GM23338 (cell line): ENCODE measurements at regions not wholly inside any gene's neighbourhood (a gene's known extent, or its start where the extent isn't known, plus 50 kb on each side); places are given as distances from the start of the nearest gene placed in this dataset.
A peak's percentile ranks its signal among the peaks of the same experiment; 100 is the strongest.

Source experiments
- ATAC-seq: fragments of 200-7000 bp; cut with Tn5 transposase; 3 replicates; pipeline ENCODE4 v1.9.1; 2020
- DNase-seq: peaks from one replicate; pipeline ENCODE4 v3.0.0-alpha.2; 2015; ENCODE audit warnings: low spot score
- H2AFZ ChIP-seq: fragments of 200-600 bp; sonication (generic); 2 replicates; pipeline ENCODE4 v1.8.0; 2016; ENCODE audit warnings: antibody characterized with exemption, mild to moderate bottlenecking, moderate library complexity
- H3F3A ChIP-seq: fragments of 200-600 bp; sonication (generic); replicated peaks from 2 replicates; pipeline ENCODE4 v1.8.0; 2017; ENCODE audit warnings: antibody characterized with exemption, mixed run types, low read depth
- H3K27ac ChIP-seq: fragments of 200-600 bp; sonication (generic); 2 replicates; pipeline ENCODE4 v1.6.1; 2016; ENCODE audit warnings: low read depth
- H3K27me3 ChIP-seq: fragments of 200-600 bp; sonication (generic); 2 replicates; pipeline ENCODE4 v1.8.0; 2016; ENCODE audit warnings: mild to moderate bottlenecking, mixed run types, moderate library complexity; ENCODE audit not compliant: insufficient read depth
- H3K36me3 ChIP-seq: fragments of 200-600 bp; sonication (generic); 2 replicates; pipeline ENCODE4 v1.8.0; 2016; ENCODE audit warnings: mild to moderate bottlenecking; ENCODE audit not compliant: insufficient read depth
- H3K4me1 ChIP-seq: fragments of 200-600 bp; sonication (generic); 2 replicates; pipeline ENCODE4 v1.8.0; 2016; ENCODE audit warnings: mild to moderate bottlenecking, moderate library complexity; ENCODE audit not compliant: insufficient read depth
- H3K4me2 ChIP-seq: fragments of 200-600 bp; sonication (generic); 2 replicates; pipeline ENCODE4 v1.7.1; 2017; ENCODE audit warnings: mixed run types
- H3K4me3 ChIP-seq: fragments of 200-600 bp; sonication (generic); 2 replicates; pipeline ENCODE4 v1.6.1; 2016; ENCODE audit warnings: mixed run types
- H3K79me2 ChIP-seq: fragments of 200-600 bp; sonication (generic); replicated peaks from 2 replicates; pipeline ENCODE4 v1.8.0; 2017; ENCODE audit warnings: mild to moderate bottlenecking; ENCODE audit not compliant: insufficient read depth
- H3K9me2 ChIP-seq: fragments of 200-600 bp; sonication (generic); 2 replicates; pipeline ENCODE4 v1.8.0; 2017; ENCODE audit not compliant: insufficient read depth
- H4K20me1 ChIP-seq: fragments of 200-600 bp; sonication (generic); replicated peaks from 2 replicates; pipeline ENCODE4 v1.8.0; 2017; ENCODE audit warnings: mild to moderate bottlenecking; ENCODE audit not compliant: insufficient read depth
- H3K27ac Mint-ChIP-seq: 2 replicates; pipeline ENCODE4 v1.8.0; 2020; ENCODE audit warnings: inconsistent platforms, mild to moderate bottlenecking, moderate library complexity, mixed read lengths
- H3K27me3 Mint-ChIP-seq: 3 replicates; pipeline ENCODE4 v1.8.0; 2022; ENCODE audit warnings: low read depth, mild to moderate bottlenecking, moderate library complexity, mixed read lengths, inconsistent platforms; ENCODE audit not compliant: insufficient read depth, poor library complexity
- H3K36me3 Mint-ChIP-seq: 3 replicates; pipeline ENCODE4 v1.8.0; 2021; ENCODE audit warnings: low read depth, mild to moderate bottlenecking, inconsistent platforms, moderate library complexity, mixed read lengths
- H3K4me1 Mint-ChIP-seq: 3 replicates; pipeline ENCODE4 v1.8.0; 2020; ENCODE audit warnings: mild to moderate bottlenecking, inconsistent platforms, mixed read lengths
- H3K4me3 Mint-ChIP-seq: 3 replicates; pipeline ENCODE4 v1.8.0; 2021; ENCODE audit warnings: moderate library complexity, mild to moderate bottlenecking, inconsistent platforms, mixed read lengths
- H3K9me3 Mint-ChIP-seq: 3 replicates; pipeline ENCODE4 v1.8.0; 2020; ENCODE audit warnings: moderate library complexity, mild to moderate bottlenecking, inconsistent platforms, mixed read lengths
- CREB1 ChIP-seq: fragments of 250-450 bp; sonication (Bioruptor Pico); IDR thresholded peaks from 2 replicates; pipeline ENCODE4 v1.5.0; 2020; ENCODE audit warnings: low read depth, mild to moderate bottlenecking, moderate library complexity
- CTCF ChIP-seq, 2 experiments: fragments of 200-600 bp in 1 of 2; sonication (generic) in 1 of 2; conservative IDR thresholded peaks; 2 replicates each; pipeline versions ENCODE4 v1.5.1 to v1.6.1; 2016 to 2017; ENCODE audit warnings: antibody characterized with exemption in 2 of 2, low read depth in 2 of 2, mild to moderate bottlenecking in 2 of 2, moderate library complexity in 1 of 2
- EZH2 ChIP-seq: fragments of 200-600 bp; sonication (generic); IDR thresholded peaks from one replicate; pipeline ENCODE4 v1.8.0; 2017; ENCODE audit warnings: antibody characterized with exemption, mild to moderate bottlenecking, low read depth; ENCODE audit not compliant: unreplicated experiment
- EZH2phosphoT487 ChIP-seq: fragments of 200-600 bp; sonication (generic); IDR thresholded peaks from one replicate; pipeline ENCODE4 v1.8.1; 2018; ENCODE audit warnings: antibody characterized with exemption; ENCODE audit not compliant: unreplicated experiment
- JUNB ChIP-seq: IDR thresholded peaks from one replicate; pipeline ENCODE4 v1.6.1; 2016; ENCODE audit warnings: antibody characterized with exemption; ENCODE audit not compliant: unreplicated experiment
- NANOG ChIP-seq: IDR thresholded peaks from 2 replicates; pipeline ENCODE4 v1.6.1; 2016; ENCODE audit warnings: antibody characterized with exemption, borderline replicate concordance
- POLR2AphosphoS5 ChIP-seq: IDR thresholded peaks from 2 replicates; pipeline ENCODE4 v1.6.1; 2016; ENCODE audit warnings: antibody characterized with exemption, low read depth
- REST ChIP-seq: IDR thresholded peaks from one replicate; pipeline ENCODE4 v1.6.1; 2018; ENCODE audit warnings: antibody characterized with exemption; ENCODE audit not compliant: unreplicated experiment
- STAT1 ChIP-seq: IDR thresholded peaks from one replicate; pipeline ENCODE4 v1.6.1; 2016; ENCODE audit warnings: antibody characterized with exemption; ENCODE audit not compliant: unreplicated experiment
- ZNF114 ChIP-seq: fragments of 250-450 bp; sonication (Bioruptor Pico); IDR thresholded peaks from 2 replicates; pipeline ENCODE4 v1.5.0; 2020; ENCODE audit warnings: mild to moderate bottlenecking, moderate library complexity
- ZNF331 ChIP-seq: fragments of 250-450 bp; sonication (Bioruptor Pico); IDR thresholded peaks from 2 replicates; pipeline ENCODE4 v1.5.0; 2020; ENCODE audit warnings: low read depth, mild to moderate bottlenecking, moderate library complexity
- TF ChIP-seq, protein P1 (sequence below): IDR thresholded peaks from 2 replicates; pipeline ENCODE4 v1.6.1; 2016; ENCODE audit warnings: antibody characterized with exemption
- TF ChIP-seq, protein P2 (sequence below): fragments of 250-450 bp; sonication (Bioruptor Pico); IDR thresholded peaks from 2 replicates; pipeline ENCODE4 v1.5.0; 2020; ENCODE audit warnings: mild to moderate bottlenecking, moderate library complexity

DNA sequence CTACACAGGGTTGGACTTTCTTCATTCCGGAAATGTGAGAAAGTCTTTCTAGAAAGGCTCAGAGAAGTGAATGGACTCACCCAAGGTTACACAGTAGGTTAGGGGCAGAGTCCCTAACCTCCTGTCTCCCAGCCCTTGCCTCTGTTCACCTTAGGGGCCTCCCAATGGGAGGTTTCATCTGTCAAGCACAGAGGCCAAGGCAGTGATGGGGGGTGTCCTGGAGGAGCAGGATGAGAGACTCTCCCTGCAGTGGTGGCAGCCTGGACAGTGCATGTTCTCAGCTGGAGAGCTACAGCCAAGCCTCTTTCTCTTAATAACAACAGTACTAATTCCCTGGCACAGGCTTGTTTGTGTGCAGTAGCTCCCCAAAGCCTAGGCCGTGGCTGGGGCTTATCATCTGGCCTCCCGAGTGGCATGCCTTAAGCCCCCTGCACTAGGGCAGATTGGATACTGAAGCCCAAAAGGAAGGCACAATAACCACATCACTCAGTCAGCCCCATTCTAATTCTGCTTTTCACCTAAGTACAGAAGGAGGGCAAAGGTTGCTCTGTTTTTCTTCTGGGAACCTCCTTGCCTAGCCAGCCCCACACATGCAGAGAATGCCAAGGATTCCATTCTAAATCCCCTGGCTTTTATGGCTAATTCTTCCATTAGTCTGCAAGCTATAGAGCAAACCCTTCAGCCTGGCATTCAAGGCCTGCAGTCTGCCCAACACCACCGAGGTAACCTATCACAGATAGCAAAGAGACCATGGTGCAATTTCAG lies 50.2 kb upstream of the XPA start:
- Histone ChIP-seq H3K4me2 (no peak overlapping the region), H3K27ac (no peak overlapping the region)
- no peak; the same call in 2 of the 3 replicates for ATAC-seq

More for the DNA sequence above, 50.2 kb upstream of the XPA start:
- H3K36me3 ChIP-seq: no peaks in the 10 kb centered on the region
- H4K20me1 ChIP-seq: no peaks in the 10 kb centered on the region
- H3K4me3 ChIP-seq: no peak overlapping the region
- H3K27ac Mint-ChIP-seq: no peak overlapping the region
- H2AFZ ChIP-seq: no peak overlapping the region
- no peaks in the 10 kb centered on the region for H3K4me1 ChIP-seq
- 0 out of 2 replicates have a peak, but pooled peaks cover 3% of the 10 kb centered on the region for H3K9me2 ChIP-seq
- H3K27me3 Mint-ChIP-seq: peaks cover 8% of the 10 kb centered on the region
- H3K4me3 Mint-ChIP-seq: no peak overlapping the region
- TF ChIP-seq, protein P1, sequence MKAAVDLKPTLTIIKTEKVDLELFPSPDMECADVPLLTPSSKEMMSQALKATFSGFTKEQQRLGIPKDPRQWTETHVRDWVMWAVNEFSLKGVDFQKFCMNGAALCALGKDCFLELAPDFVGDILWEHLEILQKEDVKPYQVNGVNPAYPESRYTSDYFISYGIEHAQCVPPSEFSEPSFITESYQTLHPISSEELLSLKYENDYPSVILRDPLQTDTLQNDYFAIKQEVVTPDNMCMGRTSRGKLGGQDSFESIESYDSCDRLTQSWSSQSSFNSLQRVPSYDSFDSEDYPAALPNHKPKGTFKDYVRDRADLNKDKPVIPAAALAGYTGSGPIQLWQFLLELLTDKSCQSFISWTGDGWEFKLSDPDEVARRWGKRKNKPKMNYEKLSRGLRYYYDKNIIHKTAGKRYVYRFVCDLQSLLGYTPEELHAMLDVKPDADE: no peak
- no peak for TF ChIP-seq CTCF (conservative IDR thresholded peaks at IDR 0.05; ENCODE audit: low read depth in 2 of 2)
- TF ChIP-seq NANOG: no peak
- TF ChIP-seq EZH2: no peak
- TF ChIP-seq, protein P2, sequence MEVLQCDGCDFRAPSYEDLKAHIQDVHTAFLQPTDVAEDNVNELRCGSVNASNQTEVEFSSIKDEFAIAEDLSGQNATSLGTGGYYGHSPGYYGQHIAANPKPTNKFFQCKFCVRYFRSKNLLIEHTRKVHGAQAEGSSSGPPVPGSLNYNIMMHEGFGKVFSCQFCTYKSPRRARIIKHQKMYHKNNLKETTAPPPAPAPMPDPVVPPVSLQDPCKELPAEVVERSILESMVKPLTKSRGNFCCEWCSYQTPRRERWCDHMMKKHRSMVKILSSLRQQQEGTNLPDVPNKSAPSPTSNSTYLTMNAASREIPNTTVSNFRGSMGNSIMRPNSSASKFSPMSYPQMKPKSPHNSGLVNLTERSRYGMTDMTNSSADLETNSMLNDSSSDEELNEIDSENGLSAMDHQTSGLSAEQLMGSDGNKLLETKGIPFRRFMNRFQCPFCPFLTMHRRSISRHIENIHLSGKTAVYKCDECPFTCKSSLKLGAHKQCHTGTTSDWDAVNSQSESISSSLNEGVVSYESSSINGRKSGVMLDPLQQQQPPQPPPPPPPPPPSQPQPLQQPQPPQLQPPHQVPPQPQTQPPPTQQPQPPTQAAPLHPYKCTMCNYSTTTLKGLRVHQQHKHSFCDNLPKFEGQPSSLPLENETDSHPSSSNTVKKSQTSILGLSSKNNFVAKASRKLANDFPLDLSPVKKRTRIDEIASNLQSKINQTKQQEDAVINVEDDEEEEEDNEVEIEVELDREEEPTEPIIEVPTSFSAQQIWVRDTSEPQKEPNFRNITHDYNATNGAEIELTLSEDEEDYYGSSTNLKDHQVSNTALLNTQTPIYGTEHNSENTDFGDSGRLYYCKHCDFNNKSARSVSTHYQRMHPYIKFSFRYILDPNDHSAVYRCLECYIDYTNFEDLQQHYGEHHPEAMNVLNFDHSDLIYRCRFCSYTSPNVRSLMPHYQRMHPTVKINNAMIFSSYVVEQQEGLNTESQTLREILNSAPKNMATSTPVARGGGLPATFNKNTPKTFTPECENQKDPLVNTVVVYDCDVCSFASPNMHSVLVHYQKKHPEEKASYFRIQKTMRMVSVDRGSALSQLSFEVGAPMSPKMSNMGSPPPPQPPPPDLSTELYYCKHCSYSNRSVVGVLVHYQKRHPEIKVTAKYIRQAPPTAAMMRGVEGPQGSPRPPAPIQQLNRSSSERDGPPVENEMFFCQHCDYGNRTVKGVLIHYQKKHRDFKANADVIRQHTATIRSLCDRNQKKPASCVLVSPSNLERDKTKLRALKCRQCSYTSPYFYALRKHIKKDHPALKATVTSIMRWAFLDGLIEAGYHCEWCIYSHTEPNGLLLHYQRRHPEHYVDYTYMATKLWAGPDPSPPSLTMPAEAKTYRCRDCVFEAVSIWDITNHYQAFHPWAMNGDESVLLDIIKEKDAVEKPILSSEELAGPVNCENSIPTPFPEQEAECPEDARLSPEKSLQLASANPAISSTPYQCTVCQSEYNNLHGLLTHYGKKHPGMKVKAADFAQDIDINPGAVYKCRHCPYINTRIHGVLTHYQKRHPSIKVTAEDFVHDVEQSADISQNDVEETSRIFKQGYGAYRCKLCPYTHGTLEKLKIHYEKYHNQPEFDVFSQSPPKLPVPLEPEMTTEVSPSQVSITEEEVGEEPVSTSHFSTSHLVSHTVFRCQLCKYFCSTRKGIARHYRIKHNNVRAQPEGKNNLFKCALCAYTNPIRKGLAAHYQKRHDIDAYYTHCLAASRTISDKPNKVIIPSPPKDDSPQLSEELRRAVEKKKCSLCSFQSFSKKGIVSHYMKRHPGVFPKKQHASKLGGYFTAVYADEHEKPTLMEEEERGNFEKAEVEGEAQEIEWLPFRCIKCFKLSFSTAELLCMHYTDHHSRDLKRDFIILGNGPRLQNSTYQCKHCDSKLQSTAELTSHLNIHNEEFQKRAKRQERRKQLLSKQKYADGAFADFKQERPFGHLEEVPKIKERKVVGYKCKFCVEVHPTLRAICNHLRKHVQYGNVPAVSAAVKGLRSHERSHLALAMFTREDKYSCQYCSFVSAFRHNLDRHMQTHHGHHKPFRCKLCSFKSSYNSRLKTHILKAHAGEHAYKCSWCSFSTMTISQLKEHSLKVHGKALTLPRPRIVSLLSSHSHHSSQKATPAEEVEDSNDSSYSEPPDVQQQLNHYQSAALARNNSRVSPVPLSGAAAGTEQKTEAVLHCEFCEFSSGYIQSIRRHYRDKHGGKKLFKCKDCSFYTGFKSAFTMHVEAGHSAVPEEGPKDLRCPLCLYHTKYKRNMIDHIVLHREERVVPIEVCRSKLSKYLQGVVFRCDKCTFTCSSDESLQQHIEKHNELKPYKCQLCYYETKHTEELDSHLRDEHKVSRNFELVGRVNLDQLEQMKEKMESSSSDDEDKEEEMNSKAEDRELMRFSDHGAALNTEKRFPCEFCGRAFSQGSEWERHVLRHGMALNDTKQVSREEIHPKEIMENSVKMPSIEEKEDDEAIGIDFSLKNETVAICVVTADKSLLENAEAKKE (CRISPR knock-in tag): no peak
- no peak for TF ChIP-seq JUNB
- TF ChIP-seq STAT1: no peak
- TF ChIP-seq ZNF114: no peak
- no peak for TF ChIP-seq REST
- TF ChIP-seq POLR2AphosphoS5: no peak
- no peak for TF ChIP-seq CREB1 (CRISPR knock-in tag)
- TF ChIP-seq EZH2phosphoT487: no peak
- no peak for TF ChIP-seq ZNF331 (CRISPR knock-in tag)
- no peaks in the 10 kb centered on the region for H3K79me2 ChIP-seq
- H3K36me3 Mint-ChIP-seq: peaks cover 5% of the 10 kb centered on the region; the same call in 1 of the 3 replicates
- peak; percentile 28 for DNase-seq
- no peaks in the 10 kb centered on the region; the same call in 1 of the 3 replicates for H3K4me1 Mint-ChIP-seq
- H3K9me3 Mint-ChIP-seq: peaks cover 5% of the 10 kb centered on the region; the same call in 2 of the 3 replicates
- H3K27me3 ChIP-seq: peaks cover 23% of the 10 kb centered on the region
- no peaks in the 10 kb centered on the region for H3F3A ChIP-seq
